Kidney glomerular epithelial cell (primary cell): ENCODE measurements at regions not wholly inside any gene's neighbourhood (a gene's known extent, or its start where the extent isn't known, plus 50 kb on each side); places are given as distances from the start of the nearest gene placed in this dataset.
"Not testable (repeated sequence)": the region's sequence is repeated elsewhere in the genome, so short reads cannot be mapped to it uniquely, and the experiment has no call there.

ENCODE experiments used
- DNase-seq: peaks from one replicate; lab custom pipeline; 2025; lab: John Stamatoyannopoulos, UW

- DNase-seq, result no peak
These were observed 504.3 kb upstream of the ZFP42 start for GRCh38 chr4:187491286-187491685.

DNA sequence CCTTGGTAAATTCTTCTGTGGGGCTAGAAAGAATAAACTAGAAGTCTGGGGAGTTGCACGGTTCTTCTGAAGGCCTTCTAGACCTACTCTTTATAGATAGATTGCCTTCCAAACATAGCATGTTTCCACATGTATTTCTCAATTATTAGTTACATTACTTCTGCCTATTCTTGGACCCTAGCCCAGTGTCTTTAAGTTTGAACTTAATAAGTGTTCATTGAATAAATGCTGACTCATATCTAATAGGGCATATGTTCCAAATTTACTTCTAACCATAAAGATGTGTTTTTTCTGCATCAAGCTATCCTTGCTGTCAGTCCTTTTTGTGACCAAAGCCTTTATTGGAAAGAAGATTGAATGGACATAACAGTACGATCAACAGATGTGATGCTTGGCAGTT, 503.6 kb upstream of the ZFP42 start:
- DNase-seq, result no peak

DNA sequence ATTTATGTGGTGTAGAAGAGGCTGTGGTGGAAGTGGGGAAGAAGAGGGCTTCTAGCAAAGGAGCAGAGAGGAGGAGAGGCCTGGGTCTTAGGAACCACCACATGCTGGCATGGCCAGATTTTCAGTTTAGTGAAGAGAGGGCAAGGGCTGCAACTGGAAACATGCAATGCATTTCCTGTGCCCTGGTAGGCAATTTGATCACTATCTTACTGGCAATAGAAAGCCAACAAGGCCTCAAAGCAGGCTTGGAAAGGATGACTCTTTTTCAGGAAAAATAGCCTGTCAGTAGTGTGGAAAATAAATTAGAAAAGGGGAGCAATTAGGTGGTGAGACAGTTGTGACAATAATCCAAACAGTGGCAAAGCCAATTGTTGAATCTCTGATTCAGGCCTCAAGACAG, 501.9 kb upstream of the ZFP42 start:
- no peak for DNase-seq

DNA sequence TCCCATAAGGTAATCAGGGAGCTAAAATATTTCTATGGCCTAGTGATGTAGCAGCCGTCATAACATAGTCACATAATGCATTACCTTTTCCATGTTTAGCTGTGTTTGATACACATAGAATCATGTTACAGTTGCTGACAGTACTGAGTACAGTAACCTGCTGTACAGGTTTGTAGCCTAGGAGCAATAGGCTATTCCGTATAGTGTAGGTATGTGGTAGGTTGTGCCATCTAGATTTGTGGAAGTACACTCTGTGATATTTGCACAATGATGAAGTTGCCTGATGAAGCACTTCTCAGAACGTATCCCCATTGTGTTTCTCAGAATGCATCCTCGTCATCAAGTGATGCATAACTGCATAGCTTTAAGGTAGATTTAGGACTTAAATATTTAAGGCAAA, 495.6 kb upstream of the ZFP42 start:
- DNase-seq, result no peak

DNA sequence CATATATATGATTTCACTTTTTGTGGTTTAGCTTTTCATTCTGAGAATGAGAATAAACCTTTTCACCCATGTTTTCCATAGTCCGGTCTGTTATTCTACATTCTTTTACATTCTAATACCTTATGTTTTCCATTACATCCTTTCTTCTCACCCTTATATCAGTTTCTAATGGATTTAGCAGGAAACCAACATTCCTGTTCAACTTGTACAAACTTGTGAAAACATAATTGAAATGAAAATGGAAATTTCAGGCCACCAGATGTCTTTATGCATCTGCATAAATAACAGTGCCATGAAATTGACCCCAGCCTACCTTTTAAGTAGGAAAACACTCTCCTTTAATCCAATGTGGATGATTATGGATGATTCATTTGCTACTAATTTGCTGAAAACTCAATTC, 494.8 kb upstream of the ZFP42 start:
- no peak for DNase-seq

- DNase-seq, result no peak
These were observed 493.8 kb upstream of the ZFP42 start for GRCh38 chr4:187501731-187502130.

DNA sequence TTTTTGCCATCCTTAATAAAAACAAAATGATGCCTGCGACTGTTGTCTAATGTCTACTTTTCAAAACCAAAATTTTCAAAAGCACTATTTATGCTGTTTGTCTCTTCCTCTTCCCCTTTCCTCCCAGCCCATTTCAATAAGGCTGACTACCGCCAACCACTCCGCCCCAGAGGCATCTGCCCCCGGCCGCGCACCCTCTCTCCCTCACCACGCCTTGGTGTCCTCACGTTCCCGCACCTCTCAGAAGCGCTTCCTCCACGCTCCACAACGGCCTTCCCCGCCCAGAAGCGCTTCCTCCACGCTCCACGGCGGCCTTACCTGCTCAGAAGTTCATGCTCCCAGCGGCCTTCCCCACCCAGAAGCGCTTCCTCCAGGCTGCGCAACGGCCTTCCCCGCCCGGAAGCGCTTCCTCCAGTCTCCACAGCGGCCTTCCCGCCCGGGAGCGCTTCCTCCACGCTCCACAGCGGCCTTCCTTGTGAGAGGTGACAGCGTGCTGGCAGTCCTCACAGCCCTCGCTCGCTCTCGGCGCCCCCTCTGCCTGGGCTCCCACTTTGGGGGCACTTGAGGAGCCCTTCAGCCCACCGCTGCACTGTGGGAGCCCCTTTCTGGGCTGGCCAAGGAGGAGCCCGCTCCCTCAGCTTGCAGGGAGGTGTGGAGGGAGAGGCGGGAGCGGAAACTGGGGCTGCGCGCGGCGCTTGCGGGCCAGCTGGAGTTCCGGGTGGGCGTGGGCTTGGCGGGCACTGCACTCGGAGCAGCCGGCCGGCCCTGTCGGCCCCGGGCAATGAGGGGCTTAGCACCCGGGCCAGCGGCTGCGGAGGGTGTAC, 490.4 kb upstream of the ZFP42 start:
- no peak for DNase-seq

DNA sequence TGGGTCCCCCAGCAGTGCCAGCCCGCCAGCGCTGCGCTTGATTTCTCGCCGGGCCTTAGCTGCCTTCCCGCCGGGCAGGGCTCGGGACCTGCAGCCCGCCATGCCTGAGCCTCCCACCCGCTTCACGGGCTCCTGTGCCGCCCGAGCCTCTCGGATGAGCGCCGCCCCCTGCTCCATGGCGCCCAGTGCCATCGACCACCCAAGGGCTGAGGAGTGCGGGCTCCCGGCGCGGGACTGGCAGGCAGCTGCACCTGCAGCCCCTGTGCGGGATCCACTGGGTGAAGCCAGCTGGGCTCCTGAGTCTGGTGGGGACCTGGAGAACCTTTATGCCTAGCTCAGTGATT, 489.8 kb upstream of the ZFP42 start:
- DNase-seq, result not testable (repeated sequence)

DNA sequence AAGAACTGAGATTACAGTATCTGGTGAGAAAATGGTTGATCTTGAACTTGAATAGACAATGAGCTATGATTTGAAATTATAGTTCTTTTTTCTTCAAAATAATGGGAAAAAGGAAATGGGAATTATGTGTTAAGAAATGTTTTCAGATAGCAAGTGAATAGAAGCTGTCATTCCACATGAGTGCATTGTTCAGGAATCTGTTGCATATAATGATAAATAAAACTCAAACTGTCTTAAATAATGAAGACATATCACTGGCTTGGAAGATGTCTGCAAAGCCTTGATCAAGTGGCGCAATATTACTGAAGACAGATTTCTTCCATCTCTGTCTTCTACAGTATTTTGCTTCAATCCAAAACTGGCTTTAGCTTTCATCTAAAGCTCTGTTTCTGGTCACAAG, 479.3 kb upstream of the ZFP42 start:
- DNase-seq, result no peak

DNA sequence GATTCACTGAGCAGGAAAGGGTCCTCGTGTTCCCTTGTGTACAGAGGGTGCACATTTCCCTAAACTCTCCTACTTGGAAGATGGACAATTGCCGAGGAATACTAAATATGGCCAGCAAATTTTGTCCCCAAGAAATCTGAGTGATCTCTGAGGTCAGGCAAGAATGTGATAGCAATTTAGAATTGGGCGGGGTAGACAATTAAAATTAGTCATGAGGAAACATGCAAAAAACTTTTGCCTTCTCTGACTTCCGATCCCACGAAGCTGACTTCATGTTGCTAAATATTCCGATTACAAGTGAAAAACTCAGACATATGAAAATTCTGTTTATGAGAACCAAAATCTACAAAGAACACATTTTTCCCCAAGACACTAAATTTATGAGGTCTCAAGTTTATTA, 453.9 kb upstream of the ZFP42 start:
- DNase-seq, result no peak

GRCh38 chr4:187544461-187545053, 451.0 kb upstream of the ZFP42 start:
- no peak for DNase-seq

DNA sequence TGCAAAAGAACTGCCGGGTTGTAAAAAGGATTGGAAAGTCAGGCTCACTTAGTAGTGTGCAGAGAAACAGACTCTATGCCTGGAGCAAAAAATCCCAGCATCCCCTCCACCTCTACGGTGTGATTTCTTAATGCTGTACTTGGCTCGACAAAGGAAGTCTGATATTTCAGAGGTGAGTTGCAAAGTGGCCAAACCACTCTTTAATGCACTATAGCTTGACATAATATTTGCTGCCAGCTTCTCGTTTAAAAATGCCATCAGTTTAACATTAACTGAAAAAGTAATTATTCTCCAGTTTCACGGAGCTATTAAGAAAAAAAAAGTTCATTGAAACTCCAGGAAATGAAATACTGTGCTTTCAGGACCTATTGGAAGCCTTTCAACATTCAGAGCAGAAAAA, 448.3 kb upstream of the ZFP42 start:
- peak; percentile 38 for DNase-seq

GRCh38 chr4:187550256-187550950, 445.2 kb upstream of the ZFP42 start:
- DNase-seq, result no peak

DNA sequence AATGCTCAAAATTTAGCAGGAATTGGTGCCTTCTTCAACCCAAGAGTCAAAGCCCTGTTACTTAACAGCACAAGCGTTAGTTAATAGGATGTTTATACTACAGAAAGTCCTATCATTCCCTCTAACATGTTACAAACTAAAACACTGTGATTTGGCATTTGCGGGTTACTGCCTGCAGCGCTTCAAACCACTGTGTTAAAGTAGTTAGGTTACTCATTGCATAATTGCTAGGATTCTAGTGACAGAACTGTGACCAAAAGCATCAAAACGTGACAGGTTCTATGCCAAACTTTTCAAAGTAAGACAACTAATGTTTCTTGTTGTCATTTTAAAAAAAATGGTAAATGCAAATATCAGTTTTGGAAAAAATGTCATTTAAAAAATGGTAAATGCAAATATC, 442.8 kb upstream of the ZFP42 start:
- no peak for DNase-seq

DNA sequence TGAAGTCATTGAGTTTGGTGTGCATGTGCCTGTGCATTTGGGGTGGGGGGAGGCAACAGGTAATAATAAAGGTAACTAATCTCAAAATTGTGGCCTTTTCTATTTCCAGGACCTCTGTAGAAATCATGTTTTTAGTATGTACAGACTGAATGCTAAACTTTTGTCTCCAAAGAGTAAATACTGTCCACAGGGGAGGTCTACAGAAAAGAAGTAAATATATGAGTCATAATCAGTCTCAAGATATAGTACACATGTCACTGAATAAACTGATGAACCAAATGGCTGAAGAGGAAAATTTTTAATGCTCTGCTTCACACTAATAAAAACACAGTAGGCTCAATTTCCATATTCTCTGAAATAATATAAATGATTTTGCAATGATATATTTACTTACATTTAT, 440.4 kb upstream of the ZFP42 start:
- DNase-seq, result no peak

DNA sequence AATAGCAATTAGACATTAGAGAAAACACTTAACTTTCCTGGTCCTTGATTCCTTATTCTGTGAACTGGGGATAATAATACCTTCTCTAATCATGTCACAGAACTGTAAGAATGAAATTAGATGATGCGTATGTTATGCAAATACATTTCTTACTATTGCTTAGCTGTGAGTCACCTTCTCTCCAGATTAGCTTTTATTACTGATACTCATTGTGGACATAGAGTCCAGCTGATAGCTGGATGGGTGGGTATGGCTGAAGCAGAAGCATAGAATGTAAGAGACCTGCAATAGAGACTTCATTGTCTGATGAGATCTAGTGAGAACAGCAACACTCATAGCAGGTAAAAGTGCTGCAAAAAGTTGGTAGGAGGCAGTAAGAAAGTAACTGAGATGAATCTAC, 437.2 kb upstream of the ZFP42 start:
- no peak for DNase-seq

- DNase-seq, result no peak
These were observed 433.2 kb upstream of the ZFP42 start for GRCh38 chr4:187562345-187562744.

DNA sequence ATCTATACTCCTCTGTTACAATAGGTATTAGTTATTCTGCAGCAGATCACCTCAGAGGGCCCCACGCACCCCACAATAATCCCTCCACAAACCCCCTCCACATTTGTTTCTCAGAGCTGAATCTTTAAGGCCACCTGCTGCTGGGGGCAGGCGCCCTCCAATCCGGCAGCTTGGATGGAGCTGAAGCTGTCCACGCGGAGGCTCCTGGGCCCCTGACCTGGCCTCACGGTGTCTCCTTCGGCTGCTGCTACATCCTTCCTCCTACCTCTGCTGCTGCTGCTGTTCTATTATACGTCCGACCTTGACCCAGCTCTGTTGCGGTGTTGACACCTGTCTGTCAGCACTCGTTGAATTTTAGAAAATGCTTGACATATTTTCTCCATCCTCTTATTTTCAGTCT, 430.2 kb upstream of the ZFP42 start:
- no peak for DNase-seq

- DNase-seq, result no peak
These were observed 425.7 kb upstream of the ZFP42 start for GRCh38 chr4:187569871-187570270.

DNA sequence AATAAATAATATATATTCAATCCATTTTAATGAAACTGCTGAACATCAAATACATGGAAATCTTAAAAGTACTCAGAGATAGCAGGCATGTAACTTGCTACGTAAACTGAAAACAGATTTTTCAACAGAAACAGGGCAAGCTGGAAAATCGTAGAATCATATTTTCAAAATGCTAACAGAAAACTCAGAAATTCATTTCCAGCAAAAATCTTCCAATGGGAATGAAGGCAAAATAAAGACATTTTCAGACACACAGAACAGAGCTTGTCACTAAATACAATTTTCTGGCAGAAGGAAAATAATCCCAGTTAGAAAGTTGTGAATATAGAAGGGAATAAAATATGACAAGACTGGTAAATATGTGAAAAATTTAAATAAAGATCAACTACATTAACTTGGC, 419.9 kb upstream of the ZFP42 start:
- DNase-seq, result no peak

DNA sequence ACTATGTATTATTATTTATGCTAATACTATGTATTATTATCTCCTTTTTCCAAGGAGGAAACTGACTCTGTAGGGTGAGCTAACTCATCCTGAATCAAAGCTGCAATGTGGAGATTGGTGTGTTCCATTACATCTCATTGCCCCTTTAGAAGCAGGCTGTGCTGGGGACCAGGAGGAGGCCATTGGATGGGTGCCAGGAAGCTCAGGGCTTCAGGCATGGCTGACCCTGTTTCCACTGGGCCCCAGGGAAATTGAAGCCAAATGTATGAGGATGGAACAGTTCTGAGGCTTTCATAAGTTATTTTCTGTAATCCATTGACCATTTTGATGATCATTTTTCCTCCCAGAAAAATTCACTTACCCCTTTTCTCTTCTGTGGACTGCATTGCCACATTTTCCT, 418.8 kb upstream of the ZFP42 start:
- DNase-seq, result peak; percentile 9

GRCh38 chr4:187577941-187578480, 417.6 kb upstream of the ZFP42 start:
- DNase-seq, result no peak

GRCh38 chr4:187586892-187587291, 408.7 kb upstream of the ZFP42 start:
- peak; percentile 56 for DNase-seq
